Gastroesophageal sphincter (tissue), 3 donors: ENCODE measurements at regions not wholly inside any gene's neighbourhood (a gene's known extent, or its start where the extent isn't known, plus 50 kb on each side); places are given as distances from the start of the nearest gene placed in this dataset.

Source experiments
- CTCF ChIP-seq, 4 experiments: fragments of 200-600 bp in 2 of 4; fragments of 450-650 bp in 2 of 4; sonication (generic) in 1 of 4; IDR thresholded peaks; one replicate each; pipeline ENCODE4 v1.5.1; 2017 to 2019; ENCODE audit warnings: antibody characterized with exemption in 4 of 4, mild to moderate bottlenecking in 2 of 4, moderate library complexity in 2 of 4
- EP300 ChIP-seq: sonication (generic); formaldehyde crosslinking; IDR thresholded peaks from one replicate; pipeline ENCODE4 v1.6.1; 2017; ENCODE audit warnings: antibody characterized with exemption, mild to moderate bottlenecking
- POLR2A ChIP-seq, 2 donors: fragments of 450-650 bp; IDR thresholded peaks; one replicate each; pipeline ENCODE4 v1.6.1; 2017; ENCODE audit warnings: antibody characterized with exemption in 2 of 2, mild to moderate bottlenecking in 2 of 2, moderate library complexity in 1 of 2
- POLR2AphosphoS5 ChIP-seq: sonication (generic); formaldehyde crosslinking; IDR thresholded peaks from one replicate; pipeline ENCODE4 v1.6.1; 2017; ENCODE audit warnings: antibody characterized with exemption

GRCh38 chr6:156599978-156600590, 177.1 kb upstream of the ARID1B start:
- TF ChIP-seq CTCF (IDR thresholded peaks at IDR 0.05): no peak
- TF ChIP-seq POLR2A (IDR thresholded peaks at IDR 0.05): no peak
- TF ChIP-seq EP300: peak; percentile 13
- peak; percentile 86 for TF ChIP-seq POLR2AphosphoS5
